GM19239 (cell line): ENCODE measurements at regions not wholly inside any gene's neighbourhood (a gene's known extent, or its start where the extent isn't known, plus 50 kb on each side); places are given as distances from the start of the nearest gene placed in this dataset.

Experiments used
- DNase-seq: peaks from one replicate; pipeline ENCODE4 v3.0.0; 2011; ENCODE audit warnings: low spot score; ENCODE audit not compliant: insufficient read length
- FAIRE-seq: peaks from 2 replicates; lab custom pipeline; 2011; peaks lifted over from hg19 to GRCh38; lab: Jason Lieb, UNC

GRCh38 chr19:27676877-27677276, 1536.1 kb downstream of the UQCRFS1 start:
- FAIRE-seq (no peak), DNase-seq (no peak)

- no peak for FAIRE-seq
Measured at GRCh38 chr19:27676334-27676733, 1536.6 kb downstream of the UQCRFS1 start.

GRCh38 chr19:27675771-27676170, 1537.2 kb downstream of the UQCRFS1 start:
- DNase-seq (no peak), FAIRE-seq (no peak)

More at GRCh38 chr19:27676334-27676733, 1536.6 kb downstream of the UQCRFS1 start:
- DNase-seq, result no peak

- FAIRE-seq, result no peak
- no peak for DNase-seq
Measured at GRCh38 chr19:27674701-27675100, 1538.2 kb downstream of the UQCRFS1 start.

- DNase-seq, result no peak
- FAIRE-seq, result no peak
Measured at GRCh38 chr19:27673986-27674385, 1539.0 kb downstream of the UQCRFS1 start.

- FAIRE-seq, result no peak
Measured at GRCh38 chr19:27672309-27673047, 1540.5 kb downstream of the UQCRFS1 start.

GRCh38 chr19:27671876-27672275, 1541.1 kb downstream of the UQCRFS1 start:
- FAIRE-seq, result no peak
- no peak for DNase-seq

More at GRCh38 chr19:27672309-27673047, 1540.5 kb downstream of the UQCRFS1 start:
- DNase-seq, result no peak

GRCh38 chr19:27660428-27660827, 1552.5 kb downstream of the UQCRFS1 start:
- no peak for FAIRE-seq
- no peak for DNase-seq

- no peak for FAIRE-seq
- no peak for DNase-seq
Measured at GRCh38 chr19:27657271-27658051, 1555.5 kb downstream of the UQCRFS1 start.

GRCh38 chr19:27654266-27654990, 1558.5 kb downstream of the UQCRFS1 start:
- no peak for DNase-seq
- FAIRE-seq, result no peak

GRCh38 chr19:27652796-27653195, 1560.2 kb downstream of the UQCRFS1 start:
- FAIRE-seq (no peak), DNase-seq (no peak)

GRCh38 chr19:27652281-27652680, 1560.7 kb downstream of the UQCRFS1 start:
- FAIRE-seq (no peak), DNase-seq (no peak)

- DNase-seq, result no peak
- FAIRE-seq, result no peak
Measured at GRCh38 chr19:27647423-27647822, 1565.5 kb downstream of the UQCRFS1 start.

GRCh38 chr19:27635401-27635800, 1577.5 kb downstream of the UQCRFS1 start:
- DNase-seq (no peak), FAIRE-seq (no peak)

- DNase-seq, result no peak
- no peak for FAIRE-seq
Measured at GRCh38 chr19:27618006-27618405, 1594.9 kb downstream of the UQCRFS1 start.

- DNase-seq, result no peak
- no peak for FAIRE-seq
Measured at GRCh38 chr19:27580906-27581305, 1632.0 kb downstream of the UQCRFS1 start.
